Rectal smooth muscle tissue (tissue), 1 donor: ENCODE measurements at regions not wholly inside any gene's neighbourhood (a gene's known extent, or its start where the extent isn't known, plus 50 kb on each side); places are given as distances from the start of the nearest gene placed in this dataset.

Experiments
- H3K27ac ChIP-seq: one replicate; pipeline ENCODE4 v1.7.0; 2013; ENCODE audit warnings: low read depth, low read length, inconsistent platforms
- H3K27me3 ChIP-seq: one replicate; pipeline ENCODE4 v1.7.0; 2013; ENCODE audit warnings: low read length; ENCODE audit not compliant: control insufficient read depth, insufficient read depth
- H3K36me3 ChIP-seq: one replicate; pipeline ENCODE4 v1.7.0; 2013; ENCODE audit warnings: low read length; ENCODE audit not compliant: control insufficient read depth, insufficient read depth
- H3K4me1 ChIP-seq: one replicate; pipeline ENCODE4 v1.7.0; 2013; ENCODE audit warnings: low read length; ENCODE audit not compliant: control insufficient read depth, insufficient read depth
- H3K4me3 ChIP-seq: one replicate; pipeline ENCODE4 v1.7.0; 2013; ENCODE audit warnings: low read length
- H3K9ac ChIP-seq: one replicate; pipeline ENCODE4 v1.7.0; 2013; ENCODE audit warnings: low read length

GRCh38 chrX:39189431-39189830 is 388.2 kb downstream of the MID1IP1 start:
- H3K27me3 ChIP-seq: no peaks in the 10 kb centered on the region
- H3K9ac ChIP-seq: no peak overlapping the region
- no peaks in the 10 kb centered on the region for H3K36me3 ChIP-seq
- no peak overlapping the region for H3K4me3 ChIP-seq
- no peak overlapping the region for H3K27ac ChIP-seq
- no peaks in the 10 kb centered on the region for H3K4me1 ChIP-seq

GRCh38 chrX:39194673-39195072 is 393.4 kb downstream of the MID1IP1 start:
- H3K27me3 ChIP-seq: peaks cover 6% of the 10 kb centered on the region
- no peak overlapping the region for H3K9ac ChIP-seq
- H3K36me3 ChIP-seq: no peaks in the 10 kb centered on the region
- H3K4me3 ChIP-seq: no peak overlapping the region
- no peak overlapping the region for H3K27ac ChIP-seq
- no peaks in the 10 kb centered on the region for H3K4me1 ChIP-seq

GRCh38 chrX:39195156-39195555 is 393.9 kb downstream of the MID1IP1 start:
- Histone ChIP-seq H3K4me3 (no peak overlapping the region), H3K36me3 (no peaks in the 10 kb centered on the region), H3K9ac (no peak overlapping the region), H3K4me1 (no peaks in the 10 kb centered on the region), H3K27ac (no peak overlapping the region), H3K27me3 (peaks cover 6% of the 10 kb centered on the region)

GRCh38 chrX:39196192-39197102 is 395.2 kb downstream of the MID1IP1 start:
- Histone ChIP-seq H3K4me1 (no peaks in the 10 kb centered on the region), H3K9ac (no peak overlapping the region), H3K27ac (no peak overlapping the region), H3K36me3 (no peaks in the 10 kb centered on the region), H3K4me3 (no peak overlapping the region), H3K27me3 (peaks cover 6% of the 10 kb centered on the region)

GRCh38 chrX:39199429-39199828 is 398.2 kb downstream of the MID1IP1 start:
- Histone ChIP-seq H3K27ac (no peak overlapping the region), H3K27me3 (peaks cover 6% of the 10 kb centered on the region), H3K36me3 (no peaks in the 10 kb centered on the region), H3K4me1 (no peaks in the 10 kb centered on the region), H3K9ac (no peak overlapping the region), H3K4me3 (no peak overlapping the region)

- Histone ChIP-seq H3K36me3 (no peaks in the 10 kb centered on the region), H3K27me3 (no peaks in the 10 kb centered on the region), H3K4me1 (no peaks in the 10 kb centered on the region), H3K4me3 (no peak overlapping the region), H3K9ac (no peak overlapping the region), H3K27ac (no peak overlapping the region)
Measured at GRCh38 chrX:39201305-39201990, 400.2 kb downstream of the MID1IP1 start.

GRCh38 chrX:39202641-39203040 is 401.4 kb downstream of the MID1IP1 start:
- no peaks in the 10 kb centered on the region for H3K27me3 ChIP-seq
- H3K36me3 ChIP-seq: no peaks in the 10 kb centered on the region
- no peak overlapping the region for H3K27ac ChIP-seq
- no peaks in the 10 kb centered on the region for H3K4me1 ChIP-seq
- no peak overlapping the region for H3K4me3 ChIP-seq
- H3K9ac ChIP-seq: no peak overlapping the region

- Histone ChIP-seq H3K36me3 (no peaks in the 10 kb centered on the region), H3K4me1 (no peaks in the 10 kb centered on the region), H3K27me3 (no peaks in the 10 kb centered on the region), H3K27ac (no peak overlapping the region), H3K4me3 (no peak overlapping the region), H3K9ac (no peak overlapping the region)
Measured at GRCh38 chrX:39203427-39203826, 402.2 kb downstream of the MID1IP1 start.

GRCh38 chrX:39204353-39204752 is 403.1 kb downstream of the MID1IP1 start:
- Histone ChIP-seq H3K4me1 (no peaks in the 10 kb centered on the region), H3K4me3 (no peak overlapping the region), H3K9ac (no peak overlapping the region), H3K36me3 (no peaks in the 10 kb centered on the region), H3K27ac (no peak overlapping the region), H3K27me3 (no peaks in the 10 kb centered on the region)

- no peak overlapping the region for H3K27ac ChIP-seq
- H3K9ac ChIP-seq: no peak overlapping the region
- H3K4me1 ChIP-seq: no peaks in the 10 kb centered on the region
- no peak overlapping the region for H3K4me3 ChIP-seq
- H3K36me3 ChIP-seq: no peaks in the 10 kb centered on the region
- H3K27me3 ChIP-seq: no peaks in the 10 kb centered on the region
Measured at GRCh38 chrX:39204945-39205344, 403.7 kb downstream of the MID1IP1 start.

- Histone ChIP-seq H3K27me3 (no peaks in the 10 kb centered on the region), H3K27ac (no peak overlapping the region)
Measured at GRCh38 chrX:39205467-39205866, 404.2 kb downstream of the MID1IP1 start.

GRCh38 chrX:39206399-39207145 is 405.3 kb downstream of the MID1IP1 start:
- Histone ChIP-seq H3K4me1 (no peaks in the 10 kb centered on the region), H3K36me3 (no peaks in the 10 kb centered on the region), H3K27me3 (no peaks in the 10 kb centered on the region), H3K9ac (no peak overlapping the region), H3K4me3 (no peak overlapping the region), H3K27ac (no peak overlapping the region)

More at GRCh38 chrX:39205467-39205866, 404.2 kb downstream of the MID1IP1 start:
- Histone ChIP-seq H3K9ac (no peak overlapping the region), H3K4me1 (no peaks in the 10 kb centered on the region), H3K4me3 (no peak overlapping the region), H3K36me3 (no peaks in the 10 kb centered on the region)
